H1 (cell line): ENCODE measurements at regions not wholly inside any gene's neighbourhood (a gene's known extent, or its start where the extent isn't known, plus 50 kb on each side); places are given as distances from the start of the nearest gene placed in this dataset.

Source experiments
- CTCF ChIA-PET: fragments of 300-600 bp; sonication (Branson Sonifier 250); formaldehyde crosslinking; loops from one replicate; lab custom pipeline; 2021; ENCODE audit not compliant: partially characterized antibody; lab: Charles Lee
- POLR2A ChIA-PET: fragments of 300-600 bp; sonication (Branson Sonifier 250); formaldehyde crosslinking; loops from one replicate; lab custom pipeline; 2021; ENCODE audit warnings: inconsistent platforms; ENCODE audit not compliant: partially characterized antibody; lab: Charles Lee
- DNase-seq, 2 experiments: peaks; one replicate each; pipeline versions ENCODE4 v3.0.0 to v3.0.0-alpha.2; 2010 to 2022; ENCODE audit warnings: low spot score in 2 of 2, low read depth in 1 of 2, mixed read lengths in 1 of 2
- FAIRE-seq: peaks from 2 replicates; lab custom pipeline; 2011; peaks lifted over from hg19 to GRCh38; lab: Jason Lieb, UNC
- H2AFZ ChIP-seq: 2 replicates; pipeline ENCODE4 v1.8.1; 2012; ENCODE audit warnings: low read length, inconsistent platforms
- H2AK5ac ChIP-seq: 2 replicates; pipeline ENCODE4 v1.6.1; 2013; ENCODE audit warnings: low read depth, low read length
- H2BK120ac ChIP-seq: replicated peaks from 2 replicates; pipeline ENCODE3; 2013; ENCODE audit warnings: low read depth, low read length, inconsistent platforms
- H2BK12ac ChIP-seq: 2 replicates; pipeline ENCODE4 v1.6.1; 2013; ENCODE audit warnings: low read depth, low read length
- H2BK15ac ChIP-seq: 2 replicates; pipeline ENCODE4 v1.6.1; 2013; ENCODE audit warnings: low read length
- H2BK20ac ChIP-seq: 2 replicates; pipeline ENCODE4 v1.6.1; 2013; ENCODE audit warnings: low read length
- H2BK5ac ChIP-seq: 2 replicates; pipeline ENCODE4 v1.6.1; 2013; ENCODE audit warnings: low read depth, low read length
- H3K14ac ChIP-seq: 2 replicates; pipeline ENCODE4 v1.6.1; 2013; ENCODE audit warnings: inconsistent platforms; ENCODE audit not compliant: insufficient read length
- H3K18ac ChIP-seq: 2 replicates; pipeline ENCODE4 v1.6.1; 2013; ENCODE audit warnings: low read length; ENCODE audit errors: extremely low read depth
- H3K23ac ChIP-seq: 2 replicates; pipeline ENCODE4 v1.6.1; 2013; ENCODE audit warnings: inconsistent platforms; ENCODE audit not compliant: insufficient read length
- H3K23me2 ChIP-seq: 2 replicates; pipeline ENCODE4 v1.6.1; 2013; ENCODE audit warnings: low read depth, low read length
- H3K27ac ChIP-seq: 2 replicates; pipeline ENCODE4 v1.6.1; 2011; ENCODE audit warnings: low read depth, low read length, inconsistent platforms
- H3K27me3 ChIP-seq, 4 experiments: replicated peaks in 1 of 4; 1 replicate in 1 of 4; 2 replicates in 3 of 4; pipeline versions ENCODE4 v1.6.1 to v1.8.1; 2011 to 2013; ENCODE audit warnings: low read length in 3 of 4, mild to moderate bottlenecking in 3 of 4, inconsistent platforms in 2 of 4, mixed read lengths in 2 of 4, moderate library complexity in 1 of 4; ENCODE audit not compliant: control insufficient read depth in 3 of 4, insufficient read depth in 3 of 4; ENCODE audit errors: extremely low read depth in 1 of 4
- H3K36me3 ChIP-seq, 4 experiments: 2 replicates each; pipeline versions ENCODE4 v1.6.1 to v1.8.1; 2011 to 2013; ENCODE audit warnings: mild to moderate bottlenecking in 4 of 4, low read length in 3 of 4, moderate library complexity in 2 of 4, control low read depth in 1 of 4, inconsistent platforms in 1 of 4; ENCODE audit not compliant: insufficient read depth in 4 of 4, control insufficient read depth in 2 of 4
- H3K4ac ChIP-seq: replicated peaks from 2 replicates; pipeline ENCODE3; 2013; ENCODE audit warnings: low read length, low read depth, mixed read lengths, inconsistent platforms; ENCODE audit not compliant: insufficient read length
- H3K4me1 ChIP-seq, 4 experiments: replicated peaks in 1 of 4; 1 replicate in 1 of 4; 2 replicates in 3 of 4; pipeline versions ENCODE4 v1.6.1 to v1.8.1; 2011 to 2013; ENCODE audit warnings: low read length in 3 of 4, inconsistent platforms in 2 of 4, mixed read lengths in 1 of 4; ENCODE audit not compliant: insufficient read depth in 4 of 4, control insufficient read depth in 3 of 4
- H3K4me2 ChIP-seq, 2 experiments: 2 replicates each; pipeline versions ENCODE4 v1.6.1 to v1.8.1; 2011 to 2013; ENCODE audit warnings: low read depth in 2 of 2, low read length in 2 of 2, control low read depth in 1 of 2, inconsistent platforms in 1 of 2, mild to moderate bottlenecking in 1 of 2; ENCODE audit not compliant: insufficient read depth in 1 of 2
- H3K4me3 ChIP-seq, 4 experiments: fragments of 200-600, 300-600 bp in 1 of 4; sonication (generic), shearing (Covaris generic), sonication (Bioruptor Twin) in 1 of 4; 2 replicates each; pipeline versions ENCODE4 v1.5.1 to v1.8.1; 2011 to 2016; ENCODE audit warnings: low read length in 4 of 4, low read depth in 3 of 4, control low read depth in 2 of 4, inconsistent platforms in 2 of 4, mild to moderate bottlenecking in 2 of 4, mixed read lengths in 1 of 4, moderate library complexity in 1 of 4; ENCODE audit not compliant: insufficient read depth in 2 of 4; ENCODE audit errors: extremely low read depth in 1 of 4
- H3K56ac ChIP-seq: replicated peaks from 2 replicates; pipeline ENCODE3; 2013; ENCODE audit warnings: low read depth, mild to moderate bottlenecking, mixed read lengths, low read length, inconsistent platforms; ENCODE audit not compliant: insufficient read length
- H3K79me1 ChIP-seq: 2 replicates; pipeline ENCODE4 v1.6.1; 2013; ENCODE audit warnings: low read depth, low read length, control low read depth
- H3K79me2 ChIP-seq, 2 experiments: 2 replicates each; pipeline versions ENCODE4 v1.6.1 to v1.8.1; 2012 to 2013; ENCODE audit warnings: low read length in 2 of 2, mild to moderate bottlenecking in 2 of 2, inconsistent platforms in 1 of 2; ENCODE audit not compliant: insufficient read depth in 2 of 2, control insufficient read depth in 1 of 2
- H3K9ac ChIP-seq, 4 experiments: replicated peaks in 1 of 4; 1 replicate in 1 of 4; 2 replicates in 3 of 4; pipeline versions ENCODE4 v1.6.1 to v1.8.1; 2011 to 2013; ENCODE audit warnings: low read depth in 3 of 4, low read length in 3 of 4, control low read depth in 2 of 4, mild to moderate bottlenecking in 2 of 4, moderate library complexity in 2 of 4, inconsistent platforms in 1 of 4; ENCODE audit errors: extremely low read depth in 1 of 4
- H3K9me3 ChIP-seq, 2 experiments: 2 replicates each; pipeline versions ENCODE4 v1.6.1 to v1.8.1; 2012 to 2013; ENCODE audit warnings: mild to moderate bottlenecking in 2 of 2, moderate library complexity in 2 of 2, control low read depth in 1 of 2, inconsistent platforms in 1 of 2, low read depth in 1 of 2, low read length in 1 of 2, mixed read lengths in 1 of 2; ENCODE audit not compliant: insufficient read depth in 2 of 2
- H4K20me1 ChIP-seq, 2 experiments: replicated peaks in 1 of 2; 2 replicates each; pipeline versions ENCODE3 to v1.8.1; 2011 to 2013; ENCODE audit warnings: inconsistent platforms in 2 of 2, low read length in 2 of 2, mild to moderate bottlenecking in 1 of 2; ENCODE audit not compliant: insufficient read depth in 2 of 2, control insufficient read depth in 1 of 2
- H4K5ac ChIP-seq: 2 replicates; pipeline ENCODE4 v1.6.1; 2013; ENCODE audit warnings: low read length, low read depth, mixed read lengths, inconsistent platforms; ENCODE audit not compliant: insufficient read length
- H4K8ac ChIP-seq: 2 replicates; pipeline ENCODE4 v1.8.0; 2013; ENCODE audit warnings: mild to moderate bottlenecking, moderate library complexity, low read length, inconsistent platforms; ENCODE audit not compliant: insufficient read depth; ENCODE audit errors: extremely low read depth
- H4K91ac ChIP-seq: replicated peaks from 2 replicates; pipeline ENCODE3; 2013; ENCODE audit warnings: low read length, mixed read lengths, inconsistent platforms; ENCODE audit not compliant: insufficient read length
- RAD21 ChIP-seq, 2 experiments: IDR thresholded peaks in 1 of 2; conservative IDR thresholded peaks in 1 of 2; 2 replicates each; pipeline ENCODE4 v1.6.1; 2011; ENCODE audit warnings: low read depth in 2 of 2, low read length in 2 of 2, improper control_type of control experiment in 1 of 2, inconsistent platforms in 1 of 2, mild to moderate bottlenecking in 1 of 2, moderate library complexity in 1 of 2
- SIRT6 ChIP-seq: IDR thresholded peaks from one replicate; pipeline ENCODE4 v1.7.1; 2012; ENCODE audit warnings: low read length, inconsistent platforms
- WGBS, 2 experiments: shearing (Covaris generic) in 1 of 2; methylation state at CpG; one replicate each; pipeline versions ENCODE4 v1.1.6 to v1.1.7; 2013 to 2015; ENCODE audit warnings: low lambda C conversion rate in 2 of 2, mixed read lengths in 2 of 2, inconsistent platforms in 1 of 2, low coverage in 1 of 2, missing lambda C conversion rate in 1 of 2; ENCODE audit not compliant: insufficient replicate concordance in 2 of 2, insufficient coverage in 1 of 2, insufficient read length in 1 of 2; ENCODE audit errors: extremely low coverage in 1 of 2, missing lambda C conversion rate in 1 of 2; 5-methylcytosine and 5-hydroxymethylcytosine counted together
- TF ChIP-seq, protein P1 (sequence below), 3 experiments: IDR thresholded peaks; 1 replicate in 2 of 3; 2 replicates in 1 of 3; pipeline versions ENCODE4 v1.5.1 to v1.6.1; 2011; ENCODE audit warnings: low read length in 3 of 3, mild to moderate bottlenecking in 3 of 3, inconsistent platforms in 2 of 3, low read depth in 1 of 3, moderate library complexity in 1 of 3; ENCODE audit not compliant: insufficient read depth in 1 of 3; ENCODE audit errors: control extremely low read depth in 1 of 3

DNA sequence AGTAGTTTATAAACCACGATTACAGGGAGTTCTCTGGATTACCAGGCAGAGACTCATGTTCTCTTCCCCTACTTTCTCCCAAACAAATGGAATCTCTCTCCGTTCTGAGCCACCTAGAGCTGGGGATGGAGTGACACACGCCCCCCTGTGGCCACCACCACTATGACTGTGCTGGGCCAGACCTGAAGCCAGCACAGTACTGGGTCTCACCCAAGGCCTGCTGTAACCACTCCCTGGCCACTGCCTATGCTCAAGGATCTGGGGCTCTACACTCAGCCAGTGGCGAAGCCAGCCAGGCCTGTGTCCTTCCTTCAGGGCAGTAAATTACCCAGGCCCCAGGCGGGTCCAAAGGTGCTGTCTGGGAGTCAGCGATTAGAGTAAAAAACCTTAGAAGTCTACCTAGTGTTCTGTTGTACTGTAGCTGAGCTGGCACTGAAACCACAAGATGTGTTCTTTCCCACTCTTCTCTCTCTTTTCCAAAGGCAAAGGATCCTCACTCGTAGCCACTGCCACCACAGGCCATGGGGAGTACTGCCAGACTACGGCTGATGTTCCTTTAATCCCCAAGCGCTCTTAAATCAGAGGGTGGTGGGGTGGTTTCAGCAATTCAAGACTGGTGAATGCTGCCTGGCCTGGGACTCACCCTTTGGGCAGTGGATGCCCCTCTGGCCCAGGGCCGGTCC, 412.2 kb upstream of the ARX start:
- H3K4me1 ChIP-seq = no peaks in the 10 kb centered on the region
- no peak overlapping the region for H3K18ac ChIP-seq
- no peaks in the 10 kb centered on the region for H3K27me3 ChIP-seq
- no peaks in the 10 kb centered on the region for H4K20me1 ChIP-seq
- H3K4me2 ChIP-seq = no peak overlapping the region
- no peaks in the 10 kb centered on the region for H3K79me2 ChIP-seq
- H2BK120ac ChIP-seq = no peak overlapping the region
- H2AFZ ChIP-seq = no peak overlapping the region
- no peaks in the 10 kb centered on the region for H3K79me1 ChIP-seq
- no peak overlapping the region for H3K23ac ChIP-seq
- no peak overlapping the region for H2BK5ac ChIP-seq
- H3K9me3 ChIP-seq = no peaks in the 10 kb centered on the region
- no peak overlapping the region for H2BK15ac ChIP-seq
- no peaks in the 10 kb centered on the region for H3K23me2 ChIP-seq
- FAIRE-seq = peak; percentile 82
- H3K56ac ChIP-seq = no peak overlapping the region
- no peaks in the 10 kb centered on the region for H3K36me3 ChIP-seq
- H3K14ac ChIP-seq = no peak overlapping the region
- H2BK12ac ChIP-seq = no peak overlapping the region
- peak in 1 of 2 experiments; percentile 66 for DNase-seq
- H4K5ac ChIP-seq = no peak overlapping the region
- WGBS, 2 experiments = 59% methylated on average over 9 of the region's 10 CpGs; no CpG with 5 or more reads in 1 of the 2 experiments
- no peak overlapping the region for H4K91ac ChIP-seq
- H2AK5ac ChIP-seq = no peak overlapping the region
- H3K4ac ChIP-seq = no peak overlapping the region
- no peak overlapping the region for H4K8ac ChIP-seq
- CTCF ChIA-PET = interaction anchor here (0.6 to 2.6 kb wide), 9 partner anchors 12 to 389 kb away, joined by 3 to 11 read pairs (median 3); no protein-coding TSS in a partner anchor
- H3K4me3 ChIP-seq = no peak overlapping the region
- H2BK20ac ChIP-seq = no peak overlapping the region
- POLR2A ChIA-PET = interaction anchor here (0.5 kb wide), 1 partner anchor 825 kb away, joined by 3 read pairs; no protein-coding TSS in a partner anchor
- TF ChIP-seq RAD21 (IDR thresholded peaks at IDR 0.05 in 1 of 2, conservative IDR thresholded peaks at IDR 0.05 in 1 of 2; ENCODE audit: low read depth in 2 of 2, low read length in 2 of 2) = peak; percentile 27 to 50
- TF ChIP-seq, protein P1, sequence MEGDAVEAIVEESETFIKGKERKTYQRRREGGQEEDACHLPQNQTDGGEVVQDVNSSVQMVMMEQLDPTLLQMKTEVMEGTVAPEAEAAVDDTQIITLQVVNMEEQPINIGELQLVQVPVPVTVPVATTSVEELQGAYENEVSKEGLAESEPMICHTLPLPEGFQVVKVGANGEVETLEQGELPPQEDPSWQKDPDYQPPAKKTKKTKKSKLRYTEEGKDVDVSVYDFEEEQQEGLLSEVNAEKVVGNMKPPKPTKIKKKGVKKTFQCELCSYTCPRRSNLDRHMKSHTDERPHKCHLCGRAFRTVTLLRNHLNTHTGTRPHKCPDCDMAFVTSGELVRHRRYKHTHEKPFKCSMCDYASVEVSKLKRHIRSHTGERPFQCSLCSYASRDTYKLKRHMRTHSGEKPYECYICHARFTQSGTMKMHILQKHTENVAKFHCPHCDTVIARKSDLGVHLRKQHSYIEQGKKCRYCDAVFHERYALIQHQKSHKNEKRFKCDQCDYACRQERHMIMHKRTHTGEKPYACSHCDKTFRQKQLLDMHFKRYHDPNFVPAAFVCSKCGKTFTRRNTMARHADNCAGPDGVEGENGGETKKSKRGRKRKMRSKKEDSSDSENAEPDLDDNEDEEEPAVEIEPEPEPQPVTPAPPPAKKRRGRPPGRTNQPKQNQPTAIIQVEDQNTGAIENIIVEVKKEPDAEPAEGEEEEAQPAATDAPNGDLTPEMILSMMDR (IDR thresholded peaks at IDR 0.05; ENCODE audit: control extremely low read depth in 1 of 3, insufficient read depth in 1 of 3, low read depth in 1 of 3, low read length in 3 of 3) = peak; percentile 51 to 63 (median 58)
- no peak for TF ChIP-seq SIRT6
- H3K27ac ChIP-seq = no peak overlapping the region
- H3K9ac ChIP-seq = no peak overlapping the region
